DMS53 treated with DMSO at 0.1 percent for 48 hours (cell line): ENCODE measurements at regions not wholly inside any gene's neighbourhood (a gene's known extent, or its start where the extent isn't known, plus 50 kb on each side); places are given as distances from the start of the nearest gene placed in this dataset.

Experiments used
- DNase-seq: peaks from one replicate; lab custom pipeline; 2025; ENCODE audit not compliant: unreplicated experiment; lab: John Stamatoyannopoulos, UW

GRCh38 chr2:149819356-149819957, 231.9 kb upstream of the MMADHC start:
- no peak for DNase-seq

- DNase-seq = no peak
These were observed 229.4 kb upstream of the MMADHC start for GRCh38 chr2:149816756-149817551.

GRCh38 chr2:149815941-149816340, 228.4 kb upstream of the MMADHC start:
- DNase-seq = no peak

GRCh38 chr2:149814901-149815300, 227.3 kb upstream of the MMADHC start:
- no peak for DNase-seq

- DNase-seq = no peak
These were observed 226.5 kb upstream of the MMADHC start for GRCh38 chr2:149814049-149814448.

- DNase-seq = no peak
These were observed 221.0 kb upstream of the MMADHC start for GRCh38 chr2:149808556-149808955.

- DNase-seq = no peak
These were observed 219.1 kb upstream of the MMADHC start for GRCh38 chr2:149806651-149807050.

- no peak for DNase-seq
These were observed 213.3 kb upstream of the MMADHC start for GRCh38 chr2:149800624-149801542.

- DNase-seq = no peak
These were observed 211.6 kb upstream of the MMADHC start for GRCh38 chr2:149799013-149799705.

GRCh38 chr2:149797030-149797429, 209.5 kb upstream of the MMADHC start:
- DNase-seq = no peak

GRCh38 chr2:149789549-149789948, 202.0 kb upstream of the MMADHC start:
- no peak for DNase-seq

- no peak for DNase-seq
These were observed 199.6 kb upstream of the MMADHC start for GRCh38 chr2:149787206-149787605.

- no peak for DNase-seq
These were observed 195.7 kb upstream of the MMADHC start for GRCh38 chr2:149783284-149783683.

- DNase-seq = no peak
These were observed 195.0 kb upstream of the MMADHC start for GRCh38 chr2:149782572-149782971.

- DNase-seq = no peak
These were observed 193.8 kb upstream of the MMADHC start for GRCh38 chr2:149781263-149781808.

- DNase-seq = no peak
These were observed 185.4 kb upstream of the MMADHC start for GRCh38 chr2:149773006-149773405.

- no peak for DNase-seq
These were observed 180.8 kb upstream of the MMADHC start for GRCh38 chr2:149768320-149768799.

GRCh38 chr2:149767516-149767974, 180.0 kb upstream of the MMADHC start:
- no peak for DNase-seq

GRCh38 chr2:149766339-149766738, 178.8 kb upstream of the MMADHC start:
- DNase-seq = no peak

- DNase-seq = no peak
These were observed 178.1 kb upstream of the MMADHC start for GRCh38 chr2:149765636-149766035.
